22Rv1 (cell line): ENCODE measurements at regions not wholly inside any gene's neighbourhood (a gene's known extent, or its start where the extent isn't known, plus 50 kb on each side); places are given as distances from the start of the nearest gene placed in this dataset.

Experiments used
- ZFX ChIP-seq: fragments of 450-650 bp; IDR thresholded peaks from 2 replicates; pipeline ENCODE4 v1.6.1; 2017; ENCODE audit warnings: antibody characterized with exemption, borderline replicate concordance
- TF ChIP-seq, protein P1 (sequence below): fragments of 450-650 bp; IDR thresholded peaks from 2 replicates; pipeline ENCODE4 v1.5.1; 2017; ENCODE audit warnings: mild to moderate bottlenecking

DNA sequence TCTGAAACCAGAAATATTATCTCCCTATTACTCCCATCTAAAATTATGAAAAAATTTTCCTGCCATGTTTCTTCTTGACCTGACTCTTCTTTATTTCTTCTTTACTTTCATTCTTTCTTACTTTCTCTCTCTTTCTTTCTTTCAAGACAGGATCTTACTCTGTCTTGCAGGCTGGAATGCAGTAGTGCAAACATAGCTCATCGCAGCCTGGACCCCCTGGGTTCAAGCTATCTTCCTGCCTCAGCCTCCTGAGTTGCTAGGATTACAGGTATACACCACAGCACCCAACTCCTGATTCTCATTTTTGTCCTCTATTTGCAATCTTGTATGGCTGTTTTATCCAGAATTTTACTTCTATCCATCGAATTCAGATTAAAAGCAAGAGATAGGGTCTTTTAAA lies 631.1 kb downstream of the TBC1D4 start:
- TF ChIP-seq, protein P1, sequence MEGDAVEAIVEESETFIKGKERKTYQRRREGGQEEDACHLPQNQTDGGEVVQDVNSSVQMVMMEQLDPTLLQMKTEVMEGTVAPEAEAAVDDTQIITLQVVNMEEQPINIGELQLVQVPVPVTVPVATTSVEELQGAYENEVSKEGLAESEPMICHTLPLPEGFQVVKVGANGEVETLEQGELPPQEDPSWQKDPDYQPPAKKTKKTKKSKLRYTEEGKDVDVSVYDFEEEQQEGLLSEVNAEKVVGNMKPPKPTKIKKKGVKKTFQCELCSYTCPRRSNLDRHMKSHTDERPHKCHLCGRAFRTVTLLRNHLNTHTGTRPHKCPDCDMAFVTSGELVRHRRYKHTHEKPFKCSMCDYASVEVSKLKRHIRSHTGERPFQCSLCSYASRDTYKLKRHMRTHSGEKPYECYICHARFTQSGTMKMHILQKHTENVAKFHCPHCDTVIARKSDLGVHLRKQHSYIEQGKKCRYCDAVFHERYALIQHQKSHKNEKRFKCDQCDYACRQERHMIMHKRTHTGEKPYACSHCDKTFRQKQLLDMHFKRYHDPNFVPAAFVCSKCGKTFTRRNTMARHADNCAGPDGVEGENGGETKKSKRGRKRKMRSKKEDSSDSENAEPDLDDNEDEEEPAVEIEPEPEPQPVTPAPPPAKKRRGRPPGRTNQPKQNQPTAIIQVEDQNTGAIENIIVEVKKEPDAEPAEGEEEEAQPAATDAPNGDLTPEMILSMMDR: no peak
- no peak for TF ChIP-seq ZFX
